ENCODE measurements at regions not wholly inside any gene's neighbourhood (a gene's known extent, or its start where the extent isn't known, plus 50 kb on each side); places are given as distances from the start of the nearest gene placed in this dataset.

DNA sequence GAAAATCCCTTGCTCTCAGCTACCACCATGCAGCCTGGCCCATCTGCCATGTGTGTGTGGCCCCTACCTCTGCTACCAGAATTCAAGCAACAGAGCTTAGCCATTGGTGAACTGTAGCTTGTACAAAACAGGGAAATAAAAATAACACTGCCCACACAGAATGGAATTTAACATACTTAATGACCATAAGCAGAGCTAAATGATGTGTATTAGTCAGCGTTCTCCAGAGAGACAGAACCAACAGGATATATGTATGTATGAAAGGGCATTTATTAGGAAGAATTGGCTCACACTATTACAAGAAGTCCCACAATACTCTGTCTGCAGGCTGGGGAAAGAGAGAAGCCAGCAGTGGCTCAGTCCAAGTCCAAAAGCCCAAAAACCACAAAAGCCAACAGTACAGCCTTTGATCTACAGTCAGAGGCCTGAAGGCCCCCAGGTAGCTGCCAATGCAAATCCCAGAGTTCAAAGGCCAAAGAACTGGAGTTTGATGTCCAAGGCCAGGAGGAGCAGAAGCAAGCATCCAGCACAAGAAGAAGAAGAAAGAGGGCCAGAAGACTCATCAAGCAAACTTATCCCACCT lies 318.8 kb downstream of the DNAH5 start:
- TF ChIP-seq, protein P1, sequence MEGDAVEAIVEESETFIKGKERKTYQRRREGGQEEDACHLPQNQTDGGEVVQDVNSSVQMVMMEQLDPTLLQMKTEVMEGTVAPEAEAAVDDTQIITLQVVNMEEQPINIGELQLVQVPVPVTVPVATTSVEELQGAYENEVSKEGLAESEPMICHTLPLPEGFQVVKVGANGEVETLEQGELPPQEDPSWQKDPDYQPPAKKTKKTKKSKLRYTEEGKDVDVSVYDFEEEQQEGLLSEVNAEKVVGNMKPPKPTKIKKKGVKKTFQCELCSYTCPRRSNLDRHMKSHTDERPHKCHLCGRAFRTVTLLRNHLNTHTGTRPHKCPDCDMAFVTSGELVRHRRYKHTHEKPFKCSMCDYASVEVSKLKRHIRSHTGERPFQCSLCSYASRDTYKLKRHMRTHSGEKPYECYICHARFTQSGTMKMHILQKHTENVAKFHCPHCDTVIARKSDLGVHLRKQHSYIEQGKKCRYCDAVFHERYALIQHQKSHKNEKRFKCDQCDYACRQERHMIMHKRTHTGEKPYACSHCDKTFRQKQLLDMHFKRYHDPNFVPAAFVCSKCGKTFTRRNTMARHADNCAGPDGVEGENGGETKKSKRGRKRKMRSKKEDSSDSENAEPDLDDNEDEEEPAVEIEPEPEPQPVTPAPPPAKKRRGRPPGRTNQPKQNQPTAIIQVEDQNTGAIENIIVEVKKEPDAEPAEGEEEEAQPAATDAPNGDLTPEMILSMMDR (conservative IDR thresholded peaks at IDR 0.05): no peak
- no peak for TF ChIP-seq ZFX (IDR thresholded peaks at IDR 0.05)
